AG09319 (cell line): ENCODE measurements at regions not wholly inside any gene's neighbourhood (a gene's known extent, or its start where the extent isn't known, plus 50 kb on each side); places are given as distances from the start of the nearest gene placed in this dataset.

Experiments used
- DNase-seq: peaks from one replicate; pipeline ENCODE4 v3.0.0-alpha.2; 2010; ENCODE audit warnings: low read depth; ENCODE audit errors: extremely low read depth
- CTCF ChIP-seq: IDR thresholded peaks from 2 replicates; pipeline ENCODE4 v1.5.1; 2011; ENCODE audit warnings: low read depth, mild to moderate bottlenecking, inconsistent platforms, low read length, moderate library complexity

GRCh38 chr17:79203016-79203415 lies 128.4 kb downstream of the ENGASE start:
- DNase-seq = no peak

DNA sequence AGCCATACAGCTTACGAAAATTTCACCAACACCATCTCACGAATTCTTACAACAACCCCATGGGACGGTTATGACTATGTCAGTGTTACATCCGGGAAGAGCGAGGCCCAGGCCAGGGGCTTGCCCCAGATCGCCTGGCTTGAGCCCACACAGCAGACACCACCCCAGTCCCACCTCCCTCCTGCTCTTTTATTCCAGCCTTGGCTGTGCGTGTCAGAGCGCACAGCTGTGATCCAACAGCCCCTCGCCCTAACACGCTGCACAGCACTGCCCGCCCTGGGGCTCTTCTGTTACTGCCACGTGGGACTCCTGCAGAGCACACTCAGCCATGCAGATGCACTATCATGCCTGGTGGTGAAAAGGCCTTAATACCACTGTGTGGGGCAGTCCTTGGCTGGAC lies 127.9 kb downstream of the ENGASE start:
- TF ChIP-seq CTCF = no peak
- no peak for DNase-seq

More at GRCh38 chr17:79203016-79203415, 128.4 kb downstream of the ENGASE start:
- no peak for TF ChIP-seq CTCF

DNA sequence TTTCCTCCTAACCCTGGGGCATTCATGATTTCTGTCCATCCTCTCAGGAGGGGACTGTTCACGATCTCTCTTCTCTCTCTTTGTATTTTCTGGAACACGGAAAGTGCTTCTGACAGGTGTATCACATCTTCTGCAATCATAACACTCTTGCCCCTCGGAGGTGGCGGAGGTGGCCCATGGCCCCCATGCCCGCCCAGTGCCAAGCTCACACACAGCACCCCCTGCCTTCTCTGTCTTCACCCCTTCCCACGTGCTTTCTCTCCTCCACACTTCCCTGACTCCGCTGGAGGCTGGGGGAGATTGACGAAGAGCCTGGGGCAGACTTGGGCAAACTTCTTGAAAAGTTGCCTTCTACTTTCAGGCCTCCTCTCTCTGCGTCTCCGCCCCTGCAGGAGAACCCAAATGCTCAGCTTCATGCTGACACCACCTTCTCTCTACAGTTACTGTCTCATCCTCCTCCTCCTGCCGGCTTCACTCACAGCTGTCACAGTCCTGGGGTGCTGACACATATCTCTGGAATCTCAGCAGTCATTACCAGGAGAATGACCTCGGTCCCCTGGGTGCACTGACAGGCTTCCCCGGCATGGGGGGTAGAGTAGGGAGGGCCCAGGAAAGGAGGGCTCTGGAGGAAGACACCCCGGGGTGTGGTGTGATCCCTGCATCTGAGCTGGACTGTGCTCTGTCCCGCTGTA lies 127.1 kb downstream of the ENGASE start:
- no peak for DNase-seq
- TF ChIP-seq CTCF = no peak

- DNase-seq = no peak
Observed at GRCh38 chr17:79201119-79201518, 126.5 kb downstream of the ENGASE start.

DNA sequence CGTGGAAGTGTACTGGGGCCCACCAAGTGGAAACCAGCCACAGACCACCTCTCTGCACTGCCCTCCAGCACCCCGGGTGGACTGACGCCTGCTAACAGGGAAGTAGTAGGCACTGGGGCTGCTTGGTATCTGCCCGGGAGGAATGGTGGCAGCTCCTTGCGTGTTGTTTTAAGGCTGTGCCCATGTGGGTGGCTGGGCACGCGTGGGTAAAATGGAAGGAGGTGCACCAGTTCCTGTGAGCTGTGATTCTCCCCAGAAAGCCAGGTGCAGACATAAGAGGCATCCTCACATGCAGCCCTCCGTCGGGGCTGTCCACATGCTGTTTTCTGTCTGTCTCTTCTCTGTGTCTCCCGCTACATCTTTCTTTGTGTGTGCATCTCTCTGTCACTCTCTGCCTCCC lies 122.3 kb downstream of the ENGASE start:
- no peak for DNase-seq
- no peak for TF ChIP-seq CTCF

More at GRCh38 chr17:79201119-79201518, 126.5 kb downstream of the ENGASE start:
- TF ChIP-seq CTCF = no peak

- no peak for DNase-seq
- no peak for TF ChIP-seq CTCF
Observed at GRCh38 chr17:79192503-79193351, 118.1 kb downstream of the ENGASE start.
